ENCODE measurements at regions not wholly inside any gene's neighbourhood (a gene's known extent, or its start where the extent isn't known, plus 50 kb on each side); places are given as distances from the start of the nearest gene placed in this dataset.

DNA sequence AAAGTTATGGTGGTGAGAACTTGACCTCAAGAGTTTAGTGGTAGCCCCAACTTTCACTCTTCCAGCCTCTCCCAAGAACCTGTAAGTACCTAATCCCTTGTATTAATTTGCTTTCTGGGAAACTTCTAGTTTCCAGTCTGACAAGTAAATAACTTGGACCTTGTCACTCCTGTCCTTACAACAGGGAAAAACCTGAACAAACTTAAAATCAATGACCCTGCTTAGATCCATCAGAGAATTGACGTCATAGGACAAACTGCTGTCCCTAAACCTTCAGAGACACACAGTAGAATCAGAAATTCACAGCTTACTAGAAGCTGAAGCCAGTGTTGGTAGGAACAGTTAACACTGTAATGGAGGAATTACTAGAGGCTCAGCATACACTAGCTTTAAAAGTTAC lies 60.0 kb upstream of the DCLK2 start:
- no peak overlapping the region for H3K4me3 ChIP-seq (replicated peaks in 1 of 3; ENCODE audit: insufficient read depth in 1 of 3, low read depth in 2 of 3, low read length in 3 of 3)
- CTCF ChIA-PET (ENCODE audit: low intra/inter-chr PET ratio, low total read pairs): no interaction called here
- H3K4me1 ChIP-seq (ENCODE audit: insufficient read depth, low read length): no peaks in the 10 kb centered on the region
- ATAC-seq (no peak), FAIRE-seq (no peak), DNase-seq (ENCODE audit: low spot score) (no peak)
- no peak overlapping the region for H3K9ac ChIP-seq (ENCODE audit: insufficient read depth, low read depth, low read length)
- no peaks in the 10 kb centered on the region for H3K79me2 ChIP-seq (ENCODE audit: insufficient read depth, low read length)
- H3K27ac ChIP-seq (ENCODE audit: extremely low read length, insufficient read depth, low read length): no peak overlapping the region
- POLR2A ChIA-PET: no interaction called here
- H3K27me3 ChIP-seq (ENCODE audit: control insufficient read depth in 1 of 2, insufficient read depth in 2 of 2, low read length in 2 of 2): no peaks in the 10 kb centered on the region
- no peak for TF ChIP-seq ZNF816 (CRISPR knock-in tag; IDR thresholded peaks at IDR 0.05; ENCODE audit: borderline replicate concordance)
- no peak for TF ChIP-seq ZBTB7A (CRISPR knock-in tag; IDR thresholded peaks at IDR 0.05)
- TF ChIP-seq ELF3 (CRISPR knock-in tag; IDR thresholded peaks at IDR 0.05): no peak
- TF ChIP-seq ZMAT3 (CRISPR knock-in tag; conservative IDR thresholded peaks at IDR 0.05): no peak
- no peak for TF ChIP-seq ARHGAP35 (CRISPR knock-in tag; IDR thresholded peaks at IDR 0.05; ENCODE audit: borderline replicate concordance)
- TF ChIP-seq, protein P1, sequence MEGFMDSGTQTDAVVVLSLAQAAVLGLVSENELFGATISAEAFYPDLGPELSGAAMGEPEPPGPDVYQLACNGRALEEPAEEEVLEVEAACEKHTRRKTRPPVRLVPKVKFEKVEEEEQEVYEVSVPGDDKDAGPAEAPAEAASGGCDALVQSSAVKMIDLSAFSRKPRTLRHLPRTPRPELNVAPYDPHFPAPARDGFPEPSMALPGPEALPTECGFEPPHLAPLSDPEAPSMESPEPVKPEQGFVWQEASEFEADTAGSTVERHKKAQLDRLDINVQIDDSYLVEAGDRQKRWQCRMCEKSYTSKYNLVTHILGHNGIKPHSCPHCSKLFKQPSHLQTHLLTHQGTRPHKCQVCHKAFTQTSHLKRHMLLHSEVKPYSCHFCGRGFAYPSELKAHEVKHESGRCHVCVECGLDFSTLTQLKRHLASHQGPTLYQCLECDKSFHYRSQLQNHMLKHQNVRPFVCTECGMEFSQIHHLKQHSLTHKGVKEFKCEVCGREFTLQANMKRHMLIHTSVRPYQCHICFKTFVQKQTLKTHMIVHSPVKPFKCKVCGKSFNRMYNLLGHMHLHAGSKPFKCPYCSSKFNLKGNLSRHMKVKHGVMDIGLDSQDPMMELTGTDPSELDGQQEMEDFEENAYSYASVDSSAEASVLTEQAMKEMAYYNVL (CRISPR knock-in tag; IDR thresholded peaks at IDR 0.05; ENCODE audit: borderline replicate concordance): no peak
- peak; percentile 81 for TF ChIP-seq CREB1 (IDR thresholded peaks at IDR 0.05)
- TF ChIP-seq CREB1 (CRISPR knock-in tag; IDR thresholded peaks at IDR 0.05): no peak
- no peak for TF ChIP-seq CENPX (CRISPR knock-in tag; IDR thresholded peaks at IDR 0.05)
- TF ChIP-seq SRSF9 (IDR thresholded peaks at IDR 0.05; ENCODE audit: borderline replicate concordance, insufficient read depth, low read depth, low read length, poor library complexity, severe bottlenecking): no peak
- no peak overlapping the region for H3K4me2 ChIP-seq (ENCODE audit: low read depth, low read length)
- no peaks in the 10 kb centered on the region for H3K36me3 ChIP-seq (replicated peaks in 1 of 2; ENCODE audit: control insufficient read depth in 1 of 2, insufficient read depth in 2 of 2, low read length in 2 of 2)
- in situ Hi-C loops (cut with HindIII; ENCODE audit: extremely low pct_ligation_motif_present, low pct_unique_long_range_greater_than_20kb) (no loop called here), intact Hi-C loops (cut with micrococcal nuclease; ENCODE audit: unreplicated experiment) (no loop called here)
- H3K9me3 ChIP-seq (ENCODE audit: low read length): no peaks in the 10 kb centered on the region
- BruUV-seq (replicated peaks): no TSS peak
- no peaks in the 10 kb centered on the region for H4K20me1 ChIP-seq (ENCODE audit: insufficient read depth, low read length)
- WGBS (ENCODE audit: low lambda C conversion rate): 0% methylated on average over 1 of the region's 1 CpG
- H2AFZ ChIP-seq (ENCODE audit: low read length): no peak overlapping the region
